ENCODE measurements at regions not wholly inside any gene's neighbourhood (a gene's known extent, or its start where the extent isn't known, plus 50 kb on each side); places are given as distances from the start of the nearest gene placed in this dataset.

DNA sequence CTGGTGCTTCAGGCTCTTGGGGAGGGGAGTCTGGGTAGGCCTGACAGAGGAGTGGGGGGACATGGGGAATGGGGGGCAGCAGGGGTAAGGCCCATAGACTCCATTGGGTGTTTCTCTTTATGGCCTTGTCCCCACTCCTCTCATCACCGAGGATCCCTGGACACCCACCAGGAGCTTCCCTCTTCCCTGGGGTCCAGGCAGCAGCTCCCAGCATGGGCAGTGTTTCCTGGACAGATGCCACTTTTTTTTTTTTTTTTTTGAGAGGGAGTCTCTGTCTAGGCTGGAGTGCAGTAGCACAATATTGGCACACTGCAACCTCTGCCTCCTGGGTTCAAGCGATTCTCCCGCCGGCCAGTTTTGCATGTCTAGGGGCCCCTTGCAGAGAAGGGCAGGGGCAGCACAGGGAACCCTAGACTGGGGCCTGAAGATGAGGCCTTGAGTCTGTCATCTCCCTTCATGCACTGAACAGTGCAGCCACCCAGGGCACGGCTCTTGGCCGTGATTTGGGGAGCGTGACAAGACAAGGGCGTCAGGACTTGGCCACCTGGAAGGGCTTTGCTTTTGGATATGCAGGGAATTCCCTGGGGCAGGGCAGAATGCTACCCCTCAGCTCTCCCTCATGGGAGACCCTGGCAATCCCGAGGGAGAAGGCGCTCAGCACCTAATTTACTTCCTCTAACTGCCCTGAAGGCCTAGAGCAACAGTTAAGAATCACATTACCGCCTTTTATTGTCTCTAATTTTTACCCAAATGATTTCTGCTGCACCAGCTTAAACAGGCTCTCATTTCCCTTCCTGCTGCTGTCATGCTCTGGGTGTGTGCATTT lies 213.9 kb upstream of the ZNF536 start:
- no peak for TF ChIP-seq CTCF (IDR thresholded peaks at IDR 0.05)
- TF ChIP-seq EP300 (IDR thresholded peaks at IDR 0.05), result no peak
- no peak for TF ChIP-seq POLR2A (IDR thresholded peaks at IDR 0.05)
- H3K27ac ChIP-seq, result no peak overlapping the region
- 71 to 83% methylated on average over 11 of the region's 11 CpGs for WGBS, 2 donors
- no peak overlapping the region for H3K4me3 ChIP-seq
- H3K36me3 ChIP-seq, result no peaks in the 10 kb centered on the region
- no peaks in the 10 kb centered on the region for H3K27me3 ChIP-seq
- peaks cover 0 to 5% (median 0%) of the 10 kb centered on the region in 4 donors for H3K9me3 ChIP-seq
- no peaks in the 10 kb centered on the region for H3K4me1 ChIP-seq
- DNase-seq (ENCODE audit: low spot score in 2 of 2), result no peak

- DNase-seq (ENCODE audit: low spot score in 2 of 2), result no peak
- Histone ChIP-seq H3K27me3 (no peaks in the 10 kb centered on the region), H3K36me3 (no peaks in the 10 kb centered on the region), H3K4me3 (no peak overlapping the region), H3K9me3 (peaks cover 0 to 5% (median 0%) of the 10 kb centered on the region in 4 donors), H3K27ac (no peak overlapping the region), H3K4me1 (no peaks in the 10 kb centered on the region)
- TF ChIP-seq CTCF (IDR thresholded peaks at IDR 0.05) (no peak), EP300 (IDR thresholded peaks at IDR 0.05) (no peak), POLR2A (IDR thresholded peaks at IDR 0.05) (no peak)
- 97 to 100% methylated on average over 2 of the region's 2 CpGs for WGBS, 2 donors
Observed at GRCh38 chr19:30158893-30159245, 213.3 kb upstream of the ZNF536 start.

DNA sequence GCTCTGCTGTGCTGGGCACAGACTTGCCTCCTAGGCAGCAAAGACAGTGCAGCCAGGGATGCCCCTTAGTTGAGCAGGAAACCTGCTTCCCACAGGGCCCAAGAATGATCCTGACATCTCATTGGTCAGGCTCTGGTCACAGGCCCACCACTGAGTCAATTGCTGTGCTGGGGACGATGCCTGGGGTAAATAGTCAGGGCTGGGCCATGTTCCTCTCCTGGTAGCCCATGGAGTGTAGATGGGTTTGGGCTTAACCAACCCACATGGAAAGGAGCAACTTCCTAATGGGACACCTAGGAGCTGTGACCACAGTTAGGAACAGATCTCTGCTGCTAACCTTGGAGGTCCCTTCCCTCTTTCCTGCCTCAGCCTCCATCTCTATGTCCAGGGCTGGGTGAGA lies 212.5 kb upstream of the ZNF536 start:
- no peak overlapping the region for H3K27ac ChIP-seq
- no peaks in the 10 kb centered on the region for H3K27me3 ChIP-seq
- peaks cover 0 to 5% (median 0%) of the 10 kb centered on the region in 4 donors for H3K9me3 ChIP-seq
- TF ChIP-seq CTCF (IDR thresholded peaks at IDR 0.05), result no peak
- no peak for TF ChIP-seq EP300 (IDR thresholded peaks at IDR 0.05)
- no peak for TF ChIP-seq POLR2A (IDR thresholded peaks at IDR 0.05)
- H3K4me1 ChIP-seq, result no peaks in the 10 kb centered on the region
- DNase-seq (ENCODE audit: low spot score in 2 of 2), result no peak
- 93 to 100% methylated on average over 1 of the region's 1 CpG for WGBS, 2 donors
- no peaks in the 10 kb centered on the region for H3K36me3 ChIP-seq
- no peak overlapping the region for H3K4me3 ChIP-seq

DNA sequence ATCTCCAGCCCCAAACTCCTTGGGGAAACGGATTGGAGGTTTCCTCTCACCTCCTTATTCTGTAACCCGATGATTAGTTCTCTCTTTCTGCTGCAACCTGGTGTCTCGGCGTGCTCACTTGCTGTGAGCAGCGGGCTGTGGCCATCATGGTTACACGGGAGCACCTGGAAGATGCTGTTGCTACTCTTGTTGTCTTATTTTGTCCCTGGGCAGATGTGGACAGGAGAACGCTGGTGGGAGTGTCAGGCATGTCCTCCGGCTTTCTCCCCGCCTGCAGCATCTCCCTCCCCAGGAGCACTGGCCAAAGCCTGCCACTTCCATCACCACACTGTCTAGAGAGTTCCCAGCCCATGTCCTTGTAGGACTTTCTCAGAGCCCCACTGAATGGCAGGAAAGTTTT lies 211.8 kb upstream of the ZNF536 start:
- no peaks in the 10 kb centered on the region for H3K27me3 ChIP-seq
- no peak overlapping the region for H3K4me3 ChIP-seq
- DNase-seq (ENCODE audit: low spot score in 2 of 2), result no peak
- TF ChIP-seq EP300 (IDR thresholded peaks at IDR 0.05), result no peak
- no peaks in the 10 kb centered on the region for H3K36me3 ChIP-seq
- H3K9me3 ChIP-seq, result peaks cover 0 to 5% (median 0%) of the 10 kb centered on the region in 4 donors
- no peak overlapping the region for H3K27ac ChIP-seq
- H3K4me1 ChIP-seq, result no peaks in the 10 kb centered on the region
- WGBS, 2 donors, result 76 to 81% methylated on average over 9 of the region's 9 CpGs

DNA sequence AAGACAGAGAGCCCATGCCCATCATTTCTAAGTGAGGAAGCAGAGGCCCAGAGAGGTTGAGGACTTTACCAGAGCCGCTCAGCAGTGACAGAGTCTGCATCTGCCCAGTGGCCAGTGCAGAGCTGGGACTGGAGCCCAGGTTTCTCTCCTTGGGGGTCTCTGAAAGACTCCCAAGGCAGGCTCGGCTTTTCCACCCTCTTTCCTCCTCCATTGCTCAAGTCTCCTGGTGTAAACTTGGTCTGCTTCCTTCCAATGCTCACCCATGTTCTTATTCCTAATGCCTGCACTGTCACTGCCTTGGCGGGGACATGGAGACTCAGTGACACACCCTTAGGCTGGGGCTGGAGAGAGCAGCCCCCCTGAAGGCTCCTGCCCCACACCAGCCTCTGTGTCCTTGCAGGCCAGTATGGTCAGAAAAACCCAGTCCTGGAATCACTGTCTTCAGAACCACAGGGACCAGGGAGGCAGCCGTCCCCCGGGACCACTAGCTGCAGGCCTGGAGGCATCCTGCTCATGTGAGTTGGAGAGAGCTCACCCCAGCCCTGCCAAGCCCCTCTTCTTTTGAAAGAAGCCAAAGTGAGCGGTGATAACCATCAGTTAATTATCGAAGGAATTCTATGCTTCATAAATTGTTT lies 211.0 kb upstream of the ZNF536 start:
- Histone ChIP-seq H3K4me3 (no peak overlapping the region), H3K36me3 (no peaks in the 10 kb centered on the region), H3K9me3 (peaks cover 0 to 5% (median 0%) of the 10 kb centered on the region in 4 donors), H3K27me3 (no peaks in the 10 kb centered on the region), H3K27ac (no peak overlapping the region), H3K4me1 (no peaks in the 10 kb centered on the region)
- DNase-seq (ENCODE audit: low spot score in 2 of 2), result no peak
- TF ChIP-seq POLR2A (IDR thresholded peaks at IDR 0.05) (no peak), CTCF (IDR thresholded peaks at IDR 0.05) (no peak), EP300 (IDR thresholded peaks at IDR 0.05) (no peak)
- 79 to 83% methylated on average over 7 of the region's 7 CpGs for WGBS, 2 donors

All from tibial nerve (tissue), 4 donors.